PC-9 (cell line): ENCODE measurements at regions not wholly inside any gene's neighbourhood (a gene's known extent, or its start where the extent isn't known, plus 50 kb on each side); places are given as distances from the start of the nearest gene placed in this dataset.

Experiments used
- BruUV-seq: library from RNA; stranded (reverse); fragments of 400-500 nt; replicated peaks from 2 replicates; lab custom pipeline; 2021; lab: Mats Ljungman, UMichigan
- CTCF ChIA-PET: fragments of 300-600 bp; sonication (Branson Sonifier 250); formaldehyde crosslinking; loops from one replicate; lab custom pipeline; 2022; ENCODE audit warnings: antibody characterized with exemption; lab: Charles Lee
- POLR2A ChIA-PET: fragments of 300-600 bp; sonication (Branson Sonifier 250); formaldehyde crosslinking; loops from one replicate; lab custom pipeline; 2022; ENCODE audit warnings: antibody characterized with exemption; ENCODE audit not compliant: unreplicated experiment; lab: Charles Lee
- DNase-seq, 2 experiments: peaks; one replicate each; pipeline versions ENCODE4 v3.0.0 to v3.0.0-alpha.2; 2015 to 2022; ENCODE audit warnings: mixed read lengths in 1 of 2
- H2AFZ ChIP-seq: fragments of 200-600 bp; sonication (generic); 2 replicates; pipeline ENCODE4 v1.8.1; 2017; ENCODE audit warnings: antibody characterized with exemption
- H3F3A ChIP-seq: fragments of 200-600 bp; sonication (generic); 2 replicates; pipeline ENCODE4 v1.8.1; 2017; ENCODE audit warnings: antibody characterized with exemption, mild to moderate bottlenecking, low read depth; ENCODE audit not compliant: insufficient read depth
- H3K27ac ChIP-seq: fragments of 200-600 bp; sonication (generic); 2 replicates; pipeline ENCODE4 v1.6.1; 2016; ENCODE audit warnings: mixed run types
- H3K27me3 ChIP-seq: fragments of 200-600 bp; sonication (generic); 2 replicates; pipeline ENCODE4 v1.6.1; 2016; ENCODE audit warnings: low read depth, mixed run types; ENCODE audit not compliant: insufficient read depth
- H3K36me3 ChIP-seq: fragments of 200-600 bp; sonication (generic); 2 replicates; pipeline ENCODE4 v1.6.1; 2016; ENCODE audit warnings: low read depth, mixed run types
- H3K4me1 ChIP-seq: fragments of 200-600 bp; sonication (generic); replicated peaks from 2 replicates; pipeline ENCODE4 v1.6.1; 2016; ENCODE audit warnings: mixed run types; ENCODE audit not compliant: insufficient read depth
- H3K4me2 ChIP-seq: fragments of 200-600 bp; sonication (generic); 2 replicates; pipeline ENCODE4 v1.6.1; 2017; ENCODE audit warnings: mixed run types
- H3K4me3 ChIP-seq: fragments of 200-600 bp; sonication (generic); 2 replicates; pipeline ENCODE4 v1.6.1; 2016; ENCODE audit warnings: mixed run types
- H3K79me2 ChIP-seq: fragments of 200-600 bp; sonication (generic); 2 replicates; pipeline ENCODE4 v1.6.1; 2017; ENCODE audit warnings: low read depth, mixed run types
- H3K9me2 ChIP-seq: fragments of 200-600 bp; sonication (generic); 2 replicates; pipeline ENCODE4 v1.8.1; 2017; ENCODE audit warnings: mild to moderate bottlenecking; ENCODE audit not compliant: insufficient read depth
- H3K9me3 ChIP-seq: fragments of 200-600 bp; sonication (generic); 2 replicates; pipeline ENCODE4 v1.8.1; 2016; ENCODE audit warnings: low read depth; ENCODE audit not compliant: insufficient read depth
- H4K20me1 ChIP-seq: fragments of 200-600 bp; sonication (generic); 2 replicates; pipeline ENCODE4 v1.8.1; 2017; ENCODE audit not compliant: insufficient read depth
- EZH2 ChIP-seq: fragments of 200-600 bp; sonication (generic); IDR thresholded peaks from 2 replicates; pipeline ENCODE4 v1.8.0; 2017; ENCODE audit warnings: antibody characterized with exemption, low read depth
- intact Hi-C: fragments of 100-400 bp; cut with micrococcal nuclease; formaldehyde crosslinking; loops from one replicate; pipeline ENCODE4 v1.10.0; 2022; ENCODE audit not compliant: unreplicated experiment
- TF ChIP-seq, protein P1 (sequence below): fragments of 200-600 bp; sonication (generic); conservative IDR thresholded peaks from 2 replicates; pipeline ENCODE4 v1.6.1; 2017; ENCODE audit warnings: mixed run types, antibody characterized with exemption, mild to moderate bottlenecking, moderate library complexity

DNA sequence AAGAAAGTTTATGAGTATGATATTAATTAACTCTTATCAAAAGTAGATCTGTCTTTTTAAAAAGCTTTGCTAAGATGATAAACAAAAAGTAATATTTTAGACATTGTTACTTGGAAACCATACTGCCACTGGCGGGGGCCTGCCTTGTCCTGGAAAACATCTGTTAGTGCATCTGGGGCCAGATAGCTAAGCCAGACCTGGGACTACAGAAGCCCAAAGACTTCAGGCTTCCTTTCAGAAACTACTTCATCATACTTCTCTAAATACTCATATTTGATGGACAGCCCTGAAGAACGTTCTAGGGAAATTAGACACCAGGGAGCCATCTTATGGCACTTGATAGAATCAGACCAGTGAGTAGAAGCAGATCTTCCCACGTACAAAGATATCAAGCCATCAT, 795.4 kb upstream of the SEMA6D start:
- H3K9me3 ChIP-seq = no peaks in the 10 kb centered on the region
- ChIA-PET CTCF (no interaction called here), POLR2A (no interaction called here)
- no TSS peak for BruUV-seq
- no peak for DNase-seq
- H3K9me2 ChIP-seq = no peaks in the 10 kb centered on the region
- H3K36me3 ChIP-seq = no peaks in the 10 kb centered on the region
- H2AFZ ChIP-seq = no peak overlapping the region
- no peak overlapping the region for H3K4me3 ChIP-seq
- no peaks in the 10 kb centered on the region for H3F3A ChIP-seq
- H3K79me2 ChIP-seq = no peaks in the 10 kb centered on the region
- intact Hi-C loops = no loop called here
- no peaks in the 10 kb centered on the region for H3K4me1 ChIP-seq
- H3K4me2 ChIP-seq = no peak overlapping the region
- no peak overlapping the region for H3K27ac ChIP-seq
- H3K27me3 ChIP-seq = peaks cover 10% of the 10 kb centered on the region; the same call in 1 of the 2 replicates
- TF ChIP-seq EZH2 = no peak
- TF ChIP-seq, protein P1, sequence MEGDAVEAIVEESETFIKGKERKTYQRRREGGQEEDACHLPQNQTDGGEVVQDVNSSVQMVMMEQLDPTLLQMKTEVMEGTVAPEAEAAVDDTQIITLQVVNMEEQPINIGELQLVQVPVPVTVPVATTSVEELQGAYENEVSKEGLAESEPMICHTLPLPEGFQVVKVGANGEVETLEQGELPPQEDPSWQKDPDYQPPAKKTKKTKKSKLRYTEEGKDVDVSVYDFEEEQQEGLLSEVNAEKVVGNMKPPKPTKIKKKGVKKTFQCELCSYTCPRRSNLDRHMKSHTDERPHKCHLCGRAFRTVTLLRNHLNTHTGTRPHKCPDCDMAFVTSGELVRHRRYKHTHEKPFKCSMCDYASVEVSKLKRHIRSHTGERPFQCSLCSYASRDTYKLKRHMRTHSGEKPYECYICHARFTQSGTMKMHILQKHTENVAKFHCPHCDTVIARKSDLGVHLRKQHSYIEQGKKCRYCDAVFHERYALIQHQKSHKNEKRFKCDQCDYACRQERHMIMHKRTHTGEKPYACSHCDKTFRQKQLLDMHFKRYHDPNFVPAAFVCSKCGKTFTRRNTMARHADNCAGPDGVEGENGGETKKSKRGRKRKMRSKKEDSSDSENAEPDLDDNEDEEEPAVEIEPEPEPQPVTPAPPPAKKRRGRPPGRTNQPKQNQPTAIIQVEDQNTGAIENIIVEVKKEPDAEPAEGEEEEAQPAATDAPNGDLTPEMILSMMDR = no peak
- no peaks in the 10 kb centered on the region for H4K20me1 ChIP-seq

DNA sequence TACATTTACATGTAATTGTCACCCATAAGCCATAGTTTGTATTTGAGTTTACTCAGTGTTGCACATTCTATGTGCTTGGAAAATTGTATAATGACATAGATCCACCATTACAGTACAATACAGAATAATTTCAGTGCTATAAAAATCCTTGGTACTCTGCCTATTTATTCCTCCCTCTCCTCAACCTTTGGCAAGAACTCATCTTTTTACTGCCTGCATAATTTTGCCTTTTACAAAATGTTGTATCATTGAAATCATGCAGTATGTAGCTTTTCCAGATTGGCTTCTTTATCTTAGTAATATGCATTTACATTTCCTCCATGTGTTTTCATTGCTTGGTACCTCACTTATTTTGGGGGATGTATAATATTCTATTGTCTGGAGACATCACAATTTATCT, 786.9 kb upstream of the SEMA6D start:
- POLR2A ChIA-PET = no interaction called here
- Histone ChIP-seq H3K4me3 (no peak overlapping the region), H3K9me3 (no peaks in the 10 kb centered on the region), H3K4me2 (no peak overlapping the region), H3K27ac (no peak overlapping the region), H2AFZ (no peak overlapping the region), H3K9me2 (no peaks in the 10 kb centered on the region), H3K4me1 (no peaks in the 10 kb centered on the region), H3K27me3 (no peaks in the 10 kb centered on the region), H4K20me1 (no peaks in the 10 kb centered on the region), H3K36me3 (no peaks in the 10 kb centered on the region), H3F3A (no peaks in the 10 kb centered on the region), H3K79me2 (no peaks in the 10 kb centered on the region)
- intact Hi-C loops = no loop called here
- no TSS peak for BruUV-seq
- no peak for TF ChIP-seq EZH2
- TF ChIP-seq, protein P1 = no peak
- CTCF ChIA-PET = no interaction called here
- no peak for DNase-seq

DNA sequence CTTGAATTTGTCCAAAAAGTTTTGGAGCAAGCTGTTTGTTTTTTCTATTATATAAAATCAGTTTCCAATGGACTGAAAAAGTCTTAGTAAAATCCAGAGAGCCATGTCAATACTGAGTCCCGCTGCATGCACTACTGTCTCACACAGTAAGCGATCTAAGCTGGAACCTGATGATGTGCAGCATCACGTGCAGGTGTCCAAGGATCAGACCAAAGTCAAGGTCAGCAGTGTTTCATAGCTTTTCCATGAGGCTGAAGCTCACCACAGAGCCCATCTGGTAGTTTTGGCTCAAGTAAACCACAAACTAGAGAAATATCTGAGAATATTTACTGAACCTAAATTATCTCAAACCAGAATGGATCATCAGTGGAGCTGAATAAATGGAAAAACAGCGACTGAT, 784.0 kb upstream of the SEMA6D start:
- no peaks in the 10 kb centered on the region for H3K27me3 ChIP-seq
- no peak overlapping the region for H3K4me3 ChIP-seq
- H3K4me1 ChIP-seq = no peaks in the 10 kb centered on the region
- H3K36me3 ChIP-seq = no peaks in the 10 kb centered on the region
- no peaks in the 10 kb centered on the region for H3K9me2 ChIP-seq
- no peaks in the 10 kb centered on the region for H3K79me2 ChIP-seq
- no peak for DNase-seq
- H2AFZ ChIP-seq = no peak overlapping the region
- no TSS peak for BruUV-seq
- H3K27ac ChIP-seq = no peak overlapping the region
- no peaks in the 10 kb centered on the region for H4K20me1 ChIP-seq
- no peaks in the 10 kb centered on the region for H3F3A ChIP-seq
- TF ChIP-seq, protein P1 = no peak
- TF ChIP-seq EZH2 = no peak
- intact Hi-C loops = no loop called here
- H3K4me2 ChIP-seq = no peak overlapping the region
- POLR2A ChIA-PET = no interaction called here
- CTCF ChIA-PET = no interaction called here
- no peaks in the 10 kb centered on the region for H3K9me3 ChIP-seq
